DOHH2 (cell line): ENCODE measurements at regions not wholly inside any gene's neighbourhood (a gene's known extent, or its start where the extent isn't known, plus 50 kb on each side); places are given as distances from the start of the nearest gene placed in this dataset.

Experiments
- H3F3A ChIP-seq: fragments of 200-600 bp; sonication (generic), shearing (Covaris generic); 2 replicates; pipeline ENCODE4 v1.6.0; 2016; ENCODE audit warnings: antibody characterized with exemption, mild to moderate bottlenecking; ENCODE audit not compliant: control insufficient read depth, insufficient read depth
- H3K27ac ChIP-seq: fragments of 200-600 bp; sonication (generic); 2 replicates; pipeline ENCODE4 v1.5.1; 2014; ENCODE audit warnings: low read depth, mild to moderate bottlenecking, low read length, moderate library complexity
- H3K27me3 ChIP-seq: fragments of 200-600 bp; sonication (generic); 2 replicates; pipeline ENCODE4 v1.6.1; 2014; ENCODE audit warnings: mild to moderate bottlenecking, low read length, mixed read lengths; ENCODE audit not compliant: control insufficient read depth
- H3K36me3 ChIP-seq: fragments of 200-600 bp; sonication (generic); 2 replicates; pipeline ENCODE4 v1.6.1; 2014; ENCODE audit warnings: mild to moderate bottlenecking, low read length, moderate library complexity, mixed read lengths; ENCODE audit not compliant: control insufficient read depth
- H3K4me1 ChIP-seq: fragments of 200-600 bp; sonication (generic); 2 replicates; pipeline ENCODE4 v1.6.1; 2014; ENCODE audit warnings: mild to moderate bottlenecking, low read length, mixed read lengths; ENCODE audit not compliant: control insufficient read depth
- H3K4me2 ChIP-seq: fragments of 200-600 bp; sonication (generic); 2 replicates; pipeline ENCODE4 v1.6.0; 2014; ENCODE audit warnings: mild to moderate bottlenecking, low read length, moderate library complexity
- H3K4me3 ChIP-seq: fragments of 200-600 bp; sonication (generic); 2 replicates; pipeline ENCODE4 v1.5.1; 2014; ENCODE audit warnings: mild to moderate bottlenecking, low read length, mixed read lengths
- H3K79me2 ChIP-seq: fragments of 200-600 bp; sonication (generic); 2 replicates; pipeline ENCODE4 v1.6.1; 2014; ENCODE audit warnings: mild to moderate bottlenecking, low read length, mixed read lengths; ENCODE audit not compliant: control insufficient read depth
- H3K9me2 ChIP-seq: fragments of 200-600 bp; sonication (generic); replicated peaks from 2 replicates; pipeline ENCODE4 v1.6.1; 2014; ENCODE audit warnings: mild to moderate bottlenecking, low read length, mixed read lengths; ENCODE audit not compliant: control insufficient read depth
- H3K9me3 ChIP-seq: fragments of 200-600 bp; sonication (generic); 2 replicates; pipeline ENCODE4 v1.6.1; 2014; ENCODE audit warnings: antibody characterized with exemption, low read length, mixed read lengths; ENCODE audit not compliant: control insufficient read depth, insufficient read depth
- H4K20me1 ChIP-seq: fragments of 200-600 bp; sonication (generic); 2 replicates; pipeline ENCODE4 v1.6.0; 2014; ENCODE audit warnings: low read depth, mild to moderate bottlenecking, antibody characterized with exemption, low read length, moderate library complexity; ENCODE audit not compliant: control insufficient read depth, insufficient read depth
- CTCF ChIP-seq: fragments of 200-600 bp; sonication (generic); IDR thresholded peaks from one replicate; pipeline ENCODE4 v1.5.1; 2014; ENCODE audit warnings: antibody characterized with exemption, mild to moderate bottlenecking, low read depth, low read length; ENCODE audit not compliant: poor library complexity, severe bottlenecking
- EZH2phosphoT487 ChIP-seq: fragments of 200-600 bp; sonication (generic); IDR thresholded peaks from 2 replicates; pipeline ENCODE4 v1.6.1; 2017; ENCODE audit warnings: borderline replicate concordance, mild to moderate bottlenecking, antibody characterized with exemption, low read length, moderate library complexity, mixed read lengths

GRCh38 chr3:161444694-161445077, 51.9 kb upstream of the OTOL1 start:
- H3K4me1 ChIP-seq, result no peaks in the 10 kb centered on the region
- no peaks in the 10 kb centered on the region for H3K36me3 ChIP-seq
- no peaks in the 10 kb centered on the region for H3K9me2 ChIP-seq
- no peak overlapping the region for H3K4me3 ChIP-seq
- no peaks in the 10 kb centered on the region for H3K27me3 ChIP-seq
- no peak overlapping the region for H3K27ac ChIP-seq
- H3K9me3 ChIP-seq, result no peaks in the 10 kb centered on the region
- H3K4me2 ChIP-seq, result no peak overlapping the region
- no peaks in the 10 kb centered on the region for H4K20me1 ChIP-seq
- TF ChIP-seq CTCF, result no peak
- TF ChIP-seq EZH2phosphoT487, result no peak
- no peaks in the 10 kb centered on the region for H3K79me2 ChIP-seq
- no peaks in the 10 kb centered on the region for H3F3A ChIP-seq

- Histone ChIP-seq H3K27me3 (no peaks in the 10 kb centered on the region), H4K20me1 (no peaks in the 10 kb centered on the region), H3K36me3 (no peaks in the 10 kb centered on the region), H3F3A (no peaks in the 10 kb centered on the region), H3K27ac (no peak overlapping the region), H3K79me2 (no peaks in the 10 kb centered on the region), H3K4me2 (no peak overlapping the region), H3K4me1 (no peaks in the 10 kb centered on the region), H3K4me3 (no peak overlapping the region), H3K9me3 (no peaks in the 10 kb centered on the region), H3K9me2 (no peaks in the 10 kb centered on the region)
- no peak for TF ChIP-seq EZH2phosphoT487
- no peak for TF ChIP-seq CTCF
These were observed 52.5 kb upstream of the OTOL1 start for GRCh38 chr3:161443921-161444693.

- no peak for TF ChIP-seq CTCF
- no peak for TF ChIP-seq EZH2phosphoT487
- no peaks in the 10 kb centered on the region for H4K20me1 ChIP-seq
- H3K4me2 ChIP-seq, result no peak overlapping the region
- no peaks in the 10 kb centered on the region for H3K79me2 ChIP-seq
- no peaks in the 10 kb centered on the region for H3K27me3 ChIP-seq
- no peaks in the 10 kb centered on the region for H3F3A ChIP-seq
- no peaks in the 10 kb centered on the region for H3K36me3 ChIP-seq
- H3K9me3 ChIP-seq, result no peaks in the 10 kb centered on the region
- no peak overlapping the region for H3K27ac ChIP-seq
- H3K4me1 ChIP-seq, result no peaks in the 10 kb centered on the region
- no peaks in the 10 kb centered on the region for H3K9me2 ChIP-seq
- H3K4me3 ChIP-seq, result no peak overlapping the region
These were observed 59.0 kb upstream of the SPTSSB start for GRCh38 chr3:161430307-161430706.
